GM19240 (cell line): ENCODE measurements at regions not wholly inside any gene's neighbourhood (a gene's known extent, or its start where the extent isn't known, plus 50 kb on each side); places are given as distances from the start of the nearest gene placed in this dataset.
"Not testable (repeated sequence)": the region's sequence is repeated elsewhere in the genome, so short reads cannot be mapped to it uniquely, and the experiment has no call there.

Experiments
- DNase-seq: peaks from one replicate; pipeline ENCODE4 v3.0.0; 2011; ENCODE audit warnings: low spot score; ENCODE audit not compliant: insufficient read length

DNA sequence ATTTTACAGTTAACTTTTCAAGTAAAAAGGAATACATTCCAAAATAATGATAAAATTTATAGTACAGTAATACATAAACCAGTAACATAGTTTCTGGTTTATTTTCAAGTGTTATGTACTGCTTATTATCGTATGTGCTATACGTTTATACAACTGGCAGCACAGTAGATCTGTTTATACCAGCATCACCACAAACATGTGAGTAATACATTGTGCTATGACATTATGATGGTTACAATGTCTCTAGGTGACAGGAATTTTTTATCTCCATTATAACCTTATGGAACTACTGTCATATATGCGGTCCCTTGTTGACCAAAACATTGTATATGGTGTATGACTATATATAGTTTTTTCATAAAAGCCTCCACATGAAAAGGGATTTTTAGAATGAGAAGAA lies 256.9 kb downstream of the ANKRD50 start:
- no peak for DNase-seq

DNA sequence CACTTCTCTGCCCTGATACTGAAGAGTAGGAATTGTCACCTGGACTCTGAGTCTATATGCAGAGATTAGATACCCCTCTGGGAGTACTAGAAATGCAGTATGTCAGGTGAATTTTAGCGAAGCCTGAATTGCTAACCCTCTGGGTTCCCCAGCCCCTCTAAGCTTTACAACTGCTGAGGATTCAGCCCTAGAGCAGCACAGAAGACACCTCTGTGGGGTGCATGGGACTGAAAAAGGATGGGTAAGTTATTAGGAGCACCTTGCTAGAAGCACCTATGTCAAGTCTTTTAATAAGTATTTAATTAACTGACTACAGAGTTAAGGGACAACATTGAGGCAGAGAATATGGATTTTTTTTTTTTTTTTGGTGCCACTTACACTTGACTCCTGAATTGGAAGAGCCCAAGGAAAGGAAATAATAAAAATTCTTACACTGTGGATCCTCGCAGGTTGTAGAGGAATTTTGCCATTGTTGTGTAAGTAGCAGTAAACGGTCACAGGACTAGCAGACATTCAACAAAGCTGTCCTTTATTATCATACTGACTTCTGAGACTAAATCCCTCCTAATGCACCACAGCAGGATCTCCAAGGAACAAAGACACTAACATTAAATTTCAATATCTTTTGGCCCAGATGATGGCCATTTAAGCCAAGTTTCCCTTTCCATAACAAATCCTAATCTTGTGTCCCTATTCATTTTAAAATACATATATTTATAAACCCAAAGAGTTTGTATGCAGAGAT lies 253.2 kb downstream of the ANKRD50 start:
- DNase-seq, result no peak

DNA sequence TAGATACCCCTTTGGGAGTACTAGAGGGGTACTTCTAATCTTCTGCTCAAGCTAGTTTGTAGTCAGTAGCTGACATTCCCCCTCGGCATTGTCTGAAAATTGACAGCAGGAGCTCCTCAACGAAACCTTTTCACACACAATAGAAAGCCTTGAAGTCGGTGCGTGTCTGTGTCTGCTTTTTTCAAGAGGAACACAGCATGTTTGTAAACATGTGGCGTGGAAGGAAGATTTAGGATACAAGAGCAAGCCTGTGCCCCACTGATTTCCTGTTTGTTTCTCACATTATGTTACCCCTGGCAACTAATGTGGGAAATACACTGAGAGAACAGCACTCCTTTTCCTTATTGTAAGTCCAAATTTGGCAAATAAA lies 252.6 kb downstream of the ANKRD50 start:
- no peak for DNase-seq

DNA sequence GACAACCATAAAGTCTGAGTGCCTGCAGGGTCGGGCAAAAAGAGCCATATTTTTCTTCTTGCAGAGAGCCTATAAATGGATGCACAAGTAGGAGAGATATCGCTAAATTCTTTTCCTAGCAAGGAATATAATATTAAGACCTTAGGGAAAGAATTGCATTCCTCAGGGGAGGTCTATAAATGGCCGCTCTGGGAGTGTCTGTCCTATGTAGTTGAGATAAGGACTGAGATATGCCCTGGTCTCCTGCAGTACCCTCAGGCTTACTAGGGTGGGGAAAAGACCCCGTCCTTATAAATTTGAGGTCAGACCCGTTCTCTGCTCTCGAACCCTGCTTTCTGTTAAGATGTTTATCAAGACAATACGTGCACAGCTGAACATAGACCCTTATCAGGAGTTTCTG lies 250.9 kb downstream of the ANKRD50 start:
- DNase-seq, result not testable (repeated sequence)

DNA sequence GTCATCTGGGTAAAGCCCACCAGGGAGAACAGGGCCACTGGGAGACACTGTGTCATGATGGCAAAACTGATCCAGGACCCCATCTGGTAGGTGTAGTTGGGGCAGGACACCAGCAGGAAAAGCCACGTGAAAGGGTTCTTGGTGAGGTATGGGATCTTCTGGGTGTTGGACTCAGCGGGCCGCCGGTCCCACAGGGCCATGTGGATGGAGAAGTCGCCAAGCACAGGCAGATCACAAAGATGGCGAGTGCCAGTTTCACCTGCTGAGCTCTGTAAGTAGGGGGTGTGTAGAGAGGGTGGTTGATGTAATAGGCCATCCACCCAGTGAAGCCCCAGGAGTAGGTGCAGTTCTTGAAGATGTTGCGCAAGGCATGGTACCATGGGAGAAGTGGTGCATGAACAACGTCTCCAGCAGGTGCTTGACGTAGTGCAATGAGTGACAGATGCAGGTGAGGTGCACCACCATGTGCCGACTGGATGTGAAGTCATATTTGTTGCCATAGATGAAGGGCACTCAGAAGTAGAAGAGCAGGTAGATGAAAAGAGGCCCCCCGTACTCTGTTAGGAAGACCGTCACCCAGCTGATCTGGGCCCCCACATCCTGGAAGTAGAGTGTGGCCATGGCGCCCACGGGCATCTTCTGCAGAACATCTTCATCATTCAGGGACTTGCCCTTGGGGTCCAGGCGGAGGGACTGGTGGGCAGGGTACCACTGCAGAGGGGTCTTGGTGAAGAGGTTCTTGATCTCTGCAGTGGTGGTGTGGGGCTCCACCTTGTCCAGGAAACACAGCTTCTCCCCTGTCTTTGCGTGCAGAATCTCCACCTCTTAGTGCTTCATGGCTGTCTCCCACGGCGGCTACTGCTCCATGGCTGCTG lies 249.3 kb downstream of the ANKRD50 start:
- no peak for DNase-seq

DNA sequence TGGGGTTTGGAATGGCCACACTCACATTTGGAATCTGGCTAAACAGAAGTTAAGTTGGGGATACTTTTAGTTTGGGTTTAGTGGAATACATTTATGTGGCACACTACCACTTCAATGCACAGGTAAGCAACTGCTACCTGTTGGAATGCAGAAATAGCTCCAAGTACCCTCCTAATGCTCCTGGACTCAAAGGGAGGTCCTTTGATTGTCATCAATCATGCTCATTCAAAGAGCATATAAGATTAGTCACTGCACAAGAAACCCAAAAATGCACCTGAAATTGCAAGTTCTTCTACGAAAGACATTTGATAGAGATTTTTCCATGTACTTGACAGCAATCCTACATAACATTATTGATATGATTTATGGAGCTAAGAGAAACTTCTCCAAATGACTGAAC lies 247.7 kb downstream of the ANKRD50 start:
- no peak for DNase-seq

DNA sequence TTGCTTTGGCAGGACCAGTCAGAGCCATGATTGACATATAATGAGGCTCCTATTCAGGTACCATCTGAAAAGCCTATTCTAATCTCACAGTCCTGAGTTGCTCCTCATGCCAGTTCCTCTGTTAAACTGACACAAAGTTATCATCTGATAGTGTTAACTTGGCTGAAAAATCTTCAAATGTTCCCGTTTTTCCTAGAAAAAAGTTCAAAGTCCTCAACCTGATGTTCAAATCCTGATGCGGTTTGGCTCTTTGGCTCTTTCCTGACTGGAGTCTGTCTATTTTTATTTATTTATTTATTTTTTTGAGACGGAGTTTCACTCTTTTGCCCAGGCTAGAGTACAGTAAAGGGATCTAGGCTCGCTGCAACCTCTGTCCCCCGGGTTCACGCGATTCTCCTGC lies 244.2 kb downstream of the ANKRD50 start:
- no peak for DNase-seq

DNA sequence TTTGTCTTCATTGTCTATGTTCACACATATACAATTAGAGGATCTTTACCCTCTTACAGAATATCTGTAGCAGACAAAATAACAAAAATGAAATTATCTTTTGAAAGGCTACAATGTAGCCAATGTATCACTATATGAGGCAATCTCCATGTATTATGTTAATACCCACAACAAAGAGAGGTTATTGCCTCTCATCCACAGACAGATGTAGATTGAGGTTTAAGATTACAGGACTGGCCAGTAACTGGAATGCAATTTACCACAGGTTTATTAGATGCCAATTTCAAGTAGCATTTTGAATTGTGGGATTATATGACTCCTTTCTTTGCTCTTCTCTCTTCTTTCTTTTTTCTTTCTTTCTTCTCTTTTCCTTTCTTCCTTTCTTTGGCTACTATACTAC lies 242.6 kb downstream of the ANKRD50 start:
- no peak for DNase-seq

DNA sequence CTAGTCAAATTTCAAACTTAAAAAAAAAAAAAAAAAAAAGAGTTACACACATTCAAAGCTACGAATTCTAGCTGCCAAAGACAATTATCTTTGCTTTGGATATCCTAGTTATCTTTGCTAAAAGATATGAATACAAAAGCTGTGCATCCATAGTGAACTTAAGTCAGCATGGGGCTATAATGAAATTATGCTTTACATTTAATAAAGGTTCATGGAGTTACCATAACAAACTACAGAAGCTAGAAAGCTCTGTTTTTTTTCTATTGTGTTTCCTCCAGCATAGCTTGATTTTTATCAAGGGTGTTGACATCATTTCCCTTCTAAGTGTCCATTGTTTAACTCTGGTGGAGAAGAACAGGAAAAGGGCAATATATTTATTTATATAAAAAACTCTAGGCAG lies 234.1 kb downstream of the ANKRD50 start:
- DNase-seq, result no peak

DNA sequence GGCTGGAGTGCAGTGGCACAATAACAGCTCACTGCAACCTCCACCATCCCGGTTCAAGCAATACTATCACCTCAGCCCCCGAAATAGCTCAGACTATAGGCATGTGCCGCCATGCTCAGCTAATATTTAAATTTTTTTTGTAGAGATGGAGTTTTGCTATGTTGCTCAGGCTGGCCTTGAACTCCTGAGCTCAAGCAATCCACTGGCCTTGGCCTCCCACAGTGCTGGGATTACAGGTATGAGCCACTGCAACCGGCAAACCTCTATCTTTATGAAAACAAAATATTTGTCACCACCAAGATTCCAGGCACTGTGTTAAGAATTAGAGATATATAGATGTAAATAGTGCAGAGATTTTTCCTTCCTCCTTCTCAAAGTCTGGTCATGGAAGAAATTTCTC lies 232.5 kb downstream of the ANKRD50 start:
- DNase-seq, result no peak

DNA sequence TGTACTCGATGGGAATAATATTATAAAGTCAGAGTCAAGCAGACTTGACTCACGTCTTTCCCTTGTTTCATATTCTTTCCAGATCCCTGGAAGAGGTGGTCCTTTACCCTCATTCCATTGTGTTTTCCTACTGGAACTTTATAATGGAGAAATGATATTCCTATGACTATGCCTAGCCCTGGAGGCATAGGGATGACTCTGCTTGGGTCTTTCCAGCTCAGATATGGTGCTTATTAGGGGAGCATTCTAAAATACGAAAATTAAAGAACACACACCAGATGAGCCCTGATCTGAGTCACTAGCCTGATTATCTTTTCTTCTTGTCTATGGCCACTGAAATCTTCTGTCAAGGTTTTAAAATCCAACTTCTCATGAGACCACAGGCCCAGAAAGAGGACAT lies 231.4 kb downstream of the ANKRD50 start:
- no peak for DNase-seq

DNA sequence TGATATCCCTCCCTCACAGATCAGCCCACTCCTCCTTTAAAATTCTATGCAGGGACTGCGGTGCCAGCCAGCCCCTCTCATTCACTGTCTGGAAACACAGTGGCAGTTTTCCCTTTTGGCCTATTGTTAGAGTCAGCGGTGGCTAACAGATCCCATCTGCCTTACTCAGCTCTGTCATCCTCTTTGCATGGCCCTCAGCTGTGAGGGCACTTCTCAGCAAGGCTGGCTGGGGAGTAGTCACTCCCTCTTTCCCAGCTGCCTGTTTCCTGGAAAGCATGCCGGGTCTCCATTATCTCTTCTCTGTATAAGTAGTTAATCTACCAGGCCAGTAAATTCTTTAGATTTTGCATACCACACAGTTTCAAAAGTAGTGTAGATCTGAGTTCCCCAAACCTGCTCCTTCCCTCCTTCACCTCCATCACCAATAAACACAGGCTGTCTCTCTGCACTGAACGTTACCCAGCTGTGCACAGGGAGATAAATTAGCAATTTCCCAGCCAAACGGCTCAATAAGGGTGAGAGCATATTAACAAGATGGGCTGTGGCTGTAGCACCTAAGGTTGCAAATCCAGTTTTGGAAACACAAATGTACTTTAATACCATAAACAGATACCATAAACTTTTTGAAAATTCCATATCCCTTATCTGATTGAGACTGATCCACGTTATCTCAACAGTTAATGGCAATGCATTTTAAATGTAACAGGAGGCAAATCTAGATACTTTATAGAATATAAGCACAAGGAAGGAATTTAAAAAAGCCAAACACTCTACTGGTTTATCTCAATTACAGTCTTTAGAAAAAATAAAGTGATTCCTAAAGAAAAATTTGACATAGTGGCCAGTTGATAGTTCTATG lies 229.3 kb downstream of the ANKRD50 start:
- DNase-seq, result no peak

DNA sequence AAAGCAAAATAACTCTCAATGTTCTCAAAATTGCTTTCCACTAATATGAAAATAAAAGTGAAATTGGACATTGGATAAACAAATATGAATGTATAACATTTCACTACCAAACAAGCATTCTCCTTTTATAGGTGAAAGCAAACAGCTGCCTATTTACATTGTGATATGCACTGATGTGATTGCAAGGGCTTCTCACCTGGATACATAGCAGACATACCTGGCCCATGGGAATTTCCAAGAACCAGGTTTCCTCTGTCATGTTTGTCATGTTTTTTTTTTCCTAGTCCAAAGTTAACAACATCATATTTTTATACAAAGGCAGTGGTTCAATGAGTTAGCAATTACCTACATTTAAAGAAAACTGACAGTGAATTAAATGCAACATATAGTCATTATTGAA lies 228.5 kb downstream of the ANKRD50 start:
- DNase-seq, result no peak

DNA sequence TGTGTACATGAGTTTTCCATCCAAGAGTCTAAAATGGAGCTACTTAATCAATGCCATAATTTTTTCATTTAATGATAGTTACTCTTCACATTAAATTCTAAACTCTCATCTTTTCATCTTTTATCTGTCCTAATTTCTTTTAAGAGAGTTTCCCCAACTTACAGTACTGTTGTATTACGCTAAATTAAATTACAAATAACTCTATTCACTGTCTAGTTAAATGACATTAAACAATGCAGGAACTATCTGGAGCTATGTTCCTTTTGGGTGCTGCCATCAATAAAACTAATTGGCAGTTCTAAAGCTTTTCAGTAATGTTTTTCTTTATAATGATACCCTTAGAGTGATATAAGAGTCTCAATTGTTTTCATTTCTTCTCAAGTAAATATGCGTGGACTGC lies 227.6 kb downstream of the ANKRD50 start:
- no peak for DNase-seq

DNA sequence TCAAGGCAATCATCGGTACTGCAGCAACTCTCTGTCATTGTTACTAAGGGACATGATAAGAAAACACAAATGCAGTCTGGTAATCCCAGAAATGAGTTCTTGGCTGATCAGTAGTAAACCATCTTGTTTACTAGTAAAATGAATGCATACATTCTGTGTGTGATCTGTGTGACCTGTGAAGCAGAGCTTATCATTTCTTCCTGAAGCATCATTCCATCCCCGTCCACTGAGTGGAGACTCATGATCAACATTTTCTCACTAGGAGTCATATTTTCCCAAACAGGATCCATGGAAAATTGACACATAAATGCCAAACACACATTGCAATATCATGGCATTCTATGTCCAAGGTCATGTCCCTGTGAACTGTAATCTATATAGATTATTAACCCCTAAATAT lies 226.1 kb downstream of the ANKRD50 start:
- DNase-seq, result no peak

DNA sequence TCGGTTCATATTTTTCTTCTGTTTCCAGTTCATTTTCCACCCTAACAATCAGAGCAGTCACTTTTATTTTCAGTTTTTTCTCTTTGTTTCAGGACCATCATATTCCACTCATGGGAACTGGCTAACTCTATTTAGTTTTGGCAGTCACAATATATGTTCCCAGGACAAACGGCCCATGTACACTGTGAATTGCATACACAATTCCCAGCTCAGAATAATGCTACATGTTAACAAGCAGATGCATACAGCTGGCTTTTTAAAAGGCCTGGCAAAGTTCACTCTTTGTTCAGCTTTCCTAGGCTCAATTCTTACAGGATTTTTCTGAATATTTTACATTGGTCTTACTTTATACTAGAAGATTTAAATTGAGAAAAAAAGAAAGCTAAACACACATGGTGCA lies 224.9 kb downstream of the ANKRD50 start:
- DNase-seq, result no peak

DNA sequence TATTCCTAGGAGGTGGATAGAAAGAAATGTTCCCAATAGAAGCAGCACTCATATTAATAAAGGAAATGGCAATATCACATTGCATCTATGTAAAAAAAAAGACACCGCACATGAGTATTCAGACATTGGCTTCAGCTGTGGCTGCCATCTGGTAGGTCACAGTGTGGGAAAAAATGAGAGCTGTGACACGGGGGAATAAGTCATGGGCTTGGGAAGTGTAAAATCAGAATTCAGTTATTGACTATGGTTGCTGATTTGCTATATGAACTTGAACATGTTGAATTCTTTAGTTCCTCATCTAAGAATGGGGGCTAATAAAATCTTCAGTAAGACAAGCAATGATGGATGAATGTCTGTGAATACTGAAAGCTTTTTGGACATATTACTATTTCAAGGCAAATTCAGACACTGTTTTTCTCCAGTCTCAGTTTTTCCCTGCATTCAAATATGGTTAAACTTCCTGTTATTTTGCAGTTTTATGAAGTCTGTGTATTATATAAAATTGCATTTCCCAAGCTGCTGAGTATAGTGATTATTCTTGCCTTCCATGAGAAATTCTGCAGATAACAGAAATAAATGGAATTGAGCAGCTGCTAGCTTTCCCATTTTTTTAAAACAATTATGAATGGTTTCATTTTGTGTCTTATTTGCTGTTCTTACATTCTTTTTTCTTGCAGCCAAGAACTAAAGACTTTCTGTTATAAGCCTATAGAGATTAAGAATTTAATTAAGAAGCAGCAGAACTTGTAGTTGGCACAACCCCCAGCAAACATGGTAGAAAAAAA lies 221.0 kb downstream of the ANKRD50 start:
- no peak for DNase-seq

DNA sequence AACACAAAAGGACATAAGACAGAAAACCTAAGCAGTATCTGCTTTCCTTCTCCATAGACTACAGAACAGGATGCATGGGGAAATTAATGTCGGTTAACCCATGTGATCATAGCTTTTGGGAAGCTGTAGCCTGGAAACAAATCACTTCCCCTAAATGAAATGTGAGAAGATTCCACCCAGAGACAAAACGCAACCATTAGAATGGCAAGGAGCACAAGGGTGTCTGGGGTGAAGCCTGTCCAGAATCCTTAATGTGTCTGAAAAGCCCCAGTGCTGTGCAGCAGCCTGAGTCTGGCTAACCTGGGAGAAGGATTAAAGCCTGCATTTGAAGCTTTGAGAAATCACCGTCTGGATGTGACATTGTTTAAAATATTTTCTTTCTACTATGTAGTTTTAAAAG lies 213.3 kb downstream of the ANKRD50 start:
- no peak for DNase-seq

DNA sequence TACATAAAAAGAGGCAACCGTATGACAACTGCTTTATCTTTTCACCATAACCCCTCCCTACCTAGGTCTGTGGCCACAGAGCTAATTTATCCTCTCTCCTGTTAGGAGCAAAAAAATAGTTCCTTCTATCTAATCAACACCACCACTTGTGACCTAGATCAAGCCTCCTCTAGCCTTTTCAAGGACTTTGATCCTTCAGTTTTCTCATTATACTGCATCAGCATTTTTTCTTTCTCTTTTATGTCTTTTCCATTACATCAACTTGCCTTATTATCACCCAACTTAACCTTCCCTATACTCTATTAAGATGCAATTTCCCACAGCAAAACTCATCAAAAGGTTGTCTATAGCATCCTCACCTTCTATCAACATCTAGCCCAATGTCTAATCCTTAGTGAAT lies 211.0 kb downstream of the ANKRD50 start:
- no peak for DNase-seq

DNA sequence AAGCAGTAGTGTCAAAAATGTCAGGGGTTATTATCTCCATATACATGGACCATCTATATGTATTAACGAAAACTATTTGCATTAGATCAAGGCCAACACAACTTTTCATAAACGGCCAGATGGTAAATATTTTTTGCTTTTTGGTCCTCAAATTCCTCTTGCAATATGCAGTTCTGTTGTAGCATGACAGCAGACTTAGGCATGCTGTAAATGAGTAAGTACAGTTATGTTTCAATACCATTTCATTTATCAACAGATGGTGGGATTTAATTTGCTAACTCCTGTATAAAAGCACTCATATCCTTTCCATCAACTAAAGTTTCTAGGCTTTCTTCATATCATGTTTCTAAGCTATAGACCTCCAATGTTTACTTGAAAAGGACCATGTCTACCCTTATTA lies 208.1 kb downstream of the ANKRD50 start:
- no peak for DNase-seq

DNA sequence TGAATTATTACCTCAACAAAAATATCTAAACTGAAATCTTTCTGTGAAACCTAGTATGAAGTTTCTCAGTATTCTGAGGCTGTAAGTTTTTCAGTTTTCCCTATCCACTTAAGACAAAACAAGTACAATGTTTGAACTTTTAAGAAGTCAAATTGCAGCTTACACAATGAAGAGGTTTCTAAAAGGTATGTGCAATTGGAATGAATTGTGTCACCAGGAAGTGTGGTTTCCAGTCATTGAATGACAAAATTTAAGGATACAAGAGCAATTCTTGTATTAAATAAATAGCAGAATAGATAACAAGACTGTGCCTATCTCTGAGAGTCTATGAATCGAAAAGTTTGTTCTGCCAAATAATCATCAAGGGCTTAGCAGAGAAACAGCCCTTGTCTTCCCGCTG lies 207.3 kb downstream of the ANKRD50 start:
- DNase-seq, result no peak
